ENCODE measurements at regions not wholly inside any gene's neighbourhood (a gene's known extent, or its start where the extent isn't known, plus 50 kb on each side); places are given as distances from the start of the nearest gene placed in this dataset.

GRCh38 chr21:35201799-35202198, 152.7 kb upstream of the RUNX1 start:
- TF ChIP-seq, protein P1, sequence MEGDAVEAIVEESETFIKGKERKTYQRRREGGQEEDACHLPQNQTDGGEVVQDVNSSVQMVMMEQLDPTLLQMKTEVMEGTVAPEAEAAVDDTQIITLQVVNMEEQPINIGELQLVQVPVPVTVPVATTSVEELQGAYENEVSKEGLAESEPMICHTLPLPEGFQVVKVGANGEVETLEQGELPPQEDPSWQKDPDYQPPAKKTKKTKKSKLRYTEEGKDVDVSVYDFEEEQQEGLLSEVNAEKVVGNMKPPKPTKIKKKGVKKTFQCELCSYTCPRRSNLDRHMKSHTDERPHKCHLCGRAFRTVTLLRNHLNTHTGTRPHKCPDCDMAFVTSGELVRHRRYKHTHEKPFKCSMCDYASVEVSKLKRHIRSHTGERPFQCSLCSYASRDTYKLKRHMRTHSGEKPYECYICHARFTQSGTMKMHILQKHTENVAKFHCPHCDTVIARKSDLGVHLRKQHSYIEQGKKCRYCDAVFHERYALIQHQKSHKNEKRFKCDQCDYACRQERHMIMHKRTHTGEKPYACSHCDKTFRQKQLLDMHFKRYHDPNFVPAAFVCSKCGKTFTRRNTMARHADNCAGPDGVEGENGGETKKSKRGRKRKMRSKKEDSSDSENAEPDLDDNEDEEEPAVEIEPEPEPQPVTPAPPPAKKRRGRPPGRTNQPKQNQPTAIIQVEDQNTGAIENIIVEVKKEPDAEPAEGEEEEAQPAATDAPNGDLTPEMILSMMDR (IDR thresholded peaks at IDR 0.05; ENCODE audit: low read depth, low read length, poor library complexity, severe bottlenecking), result no peak
- TF ChIP-seq EZH2phosphoT487 (IDR thresholded peaks at IDR 0.05; ENCODE audit: borderline replicate concordance, low read length), result no peak

Data from DOHH2 (cell line).